Neuronal stem cell (in vitro differentiated cells): ENCODE measurements at regions not wholly inside any gene's neighbourhood (a gene's known extent, or its start where the extent isn't known, plus 50 kb on each side); places are given as distances from the start of the nearest gene placed in this dataset.
A peak's percentile ranks its signal among the peaks of the same experiment; 100 is the strongest.

Experiments used
- DNase-seq: peaks from one replicate; pipeline ENCODE4 v3.0.0-alpha.2; 2013; ENCODE audit warnings: low spot score
- H2AFZ ChIP-seq: one replicate; pipeline ENCODE4 v1.6.1; 2013; ENCODE audit warnings: mild to moderate bottlenecking, low read length, inconsistent platforms
- H2AK5ac ChIP-seq: 2 replicates; pipeline ENCODE4 v1.6.1; 2013; ENCODE audit warnings: low read depth, mild to moderate bottlenecking, inconsistent platforms, low read length, moderate library complexity, mixed read lengths
- H2BK120ac ChIP-seq: 2 replicates; pipeline ENCODE4 v1.6.1; 2013; ENCODE audit warnings: low read depth, mild to moderate bottlenecking, inconsistent platforms, low read length, moderate library complexity, mixed read lengths
- H2BK12ac ChIP-seq: one replicate; pipeline ENCODE4 v1.6.1; 2013; ENCODE audit warnings: low read length, inconsistent platforms
- H2BK15ac ChIP-seq: 2 replicates; pipeline ENCODE4 v1.6.1; 2013; ENCODE audit warnings: mild to moderate bottlenecking, low read length, inconsistent platforms, mixed read lengths
- H2BK5ac ChIP-seq: one replicate; pipeline ENCODE4 v1.6.1; 2013; ENCODE audit warnings: inconsistent platforms, mild to moderate bottlenecking, low read length, moderate library complexity
- H3K14ac ChIP-seq: one replicate; pipeline ENCODE4 v1.6.1; 2013; ENCODE audit warnings: low read length, inconsistent platforms
- H3K18ac ChIP-seq: 2 replicates; pipeline ENCODE4 v1.6.1; 2013; ENCODE audit warnings: low read length, inconsistent platforms
- H3K23ac ChIP-seq: 2 replicates; pipeline ENCODE4 v1.6.1; 2013; ENCODE audit warnings: low read depth, mild to moderate bottlenecking, mixed read lengths, low read length, inconsistent platforms; ENCODE audit not compliant: poor library complexity
- H3K27ac ChIP-seq: replicated peaks from 3 replicates; pipeline ENCODE4 v1.5.1; 2013; ENCODE audit warnings: low read length, inconsistent platforms
- H3K27me3 ChIP-seq, 3 experiments: 2 replicates each; pipeline ENCODE4 v1.6.1; 2013; ENCODE audit warnings: low read length in 3 of 3, mild to moderate bottlenecking in 2 of 3, inconsistent platforms in 1 of 3, low read depth in 1 of 3, mixed read lengths in 1 of 3, moderate library complexity in 1 of 3; ENCODE audit not compliant: control insufficient read depth in 3 of 3, insufficient read depth in 3 of 3
- H3K36me3 ChIP-seq, 2 donors: replicated peaks in 1 of 2; 2 replicates each; pipeline ENCODE4 v1.6.1; 2013; ENCODE audit warnings: low read length in 2 of 2; ENCODE audit not compliant: control insufficient read depth in 2 of 2, insufficient read depth in 2 of 2
- H3K4ac ChIP-seq: 2 replicates; pipeline ENCODE4 v1.6.1; 2013; ENCODE audit warnings: inconsistent platforms, mild to moderate bottlenecking, low read length, moderate library complexity
- H3K4me1 ChIP-seq, 2 donors: 1 replicate in 1 of 2; 2 replicates in 1 of 2; pipeline ENCODE4 v1.6.1; 2013; ENCODE audit warnings: low read length in 2 of 2, low read depth in 1 of 2; ENCODE audit not compliant: control insufficient read depth in 2 of 2, insufficient read depth in 1 of 2
- H3K4me2 ChIP-seq: one replicate; pipeline ENCODE4 v1.6.1; 2013; ENCODE audit warnings: mild to moderate bottlenecking, low read length, inconsistent platforms; ENCODE audit not compliant: insufficient read depth, poor library complexity, severe bottlenecking
- H3K4me3 ChIP-seq, 2 donors: 2 replicates each; pipeline ENCODE4 v1.5.1; 2013; ENCODE audit warnings: low read length in 2 of 2, mild to moderate bottlenecking in 2 of 2, inconsistent platforms in 1 of 2, moderate library complexity in 1 of 2
- H3K79me1 ChIP-seq: one replicate; pipeline ENCODE4 v1.6.1; 2013; ENCODE audit warnings: low read depth, mild to moderate bottlenecking, inconsistent platforms, low read length, moderate library complexity
- H3K9ac ChIP-seq: one replicate; pipeline ENCODE4 v1.6.1; 2013; ENCODE audit warnings: mild to moderate bottlenecking, low read depth, low read length, inconsistent platforms; ENCODE audit not compliant: poor library complexity
- H3K9me3 ChIP-seq, 2 donors: replicated peaks in 1 of 2; 2 replicates each; pipeline versions ENCODE3 to v1.6.1; 2013; ENCODE audit warnings: low read length in 2 of 2, mild to moderate bottlenecking in 2 of 2, inconsistent platforms in 1 of 2, low read depth in 1 of 2, mixed read lengths in 1 of 2, moderate library complexity in 1 of 2; ENCODE audit not compliant: control insufficient read depth in 2 of 2, insufficient read depth in 1 of 2
- H4K8ac ChIP-seq: one replicate; pipeline ENCODE4 v1.6.1; 2013; ENCODE audit warnings: low read depth, mild to moderate bottlenecking, inconsistent platforms, low read length, moderate library complexity
- H4K91ac ChIP-seq: one replicate; pipeline ENCODE4 v1.6.1; 2013; ENCODE audit warnings: low read length, low read depth, mild to moderate bottlenecking, inconsistent platforms; ENCODE audit not compliant: poor library complexity
- WGBS, 2 donors: extraction: QIAGEN DNeasy Blood & Tissue Kit; methylation state at CpG; one replicate each; pipeline ENCODE4 v1.1.7; 2013; ENCODE audit warnings: missing lambda C conversion rate in 2 of 2, mixed read lengths in 1 of 2; ENCODE audit not compliant: insufficient read length in 2 of 2, insufficient replicate concordance in 1 of 2; ENCODE audit errors: extremely low coverage in 2 of 2; 5-methylcytosine and 5-hydroxymethylcytosine counted together

DNA sequence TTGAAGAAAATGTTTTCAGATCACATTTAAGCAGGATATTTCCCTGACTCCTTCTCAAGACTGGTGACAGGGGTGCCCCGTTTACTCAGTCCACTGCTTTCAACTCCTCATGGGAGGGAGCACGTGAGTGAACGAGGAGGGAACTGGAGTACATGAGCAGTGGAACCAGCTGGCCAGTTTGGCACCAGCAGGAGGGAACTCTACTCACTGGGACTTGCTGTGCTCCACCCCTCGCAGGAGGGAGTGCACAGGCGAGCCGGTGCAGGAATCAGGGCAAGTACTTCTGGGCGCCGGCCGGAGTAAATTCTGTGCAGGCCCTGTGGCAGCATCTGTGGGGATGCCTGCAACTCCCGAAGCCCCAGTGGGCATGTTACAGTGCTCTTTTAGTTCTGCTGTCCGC, 1941.1 kb upstream of the C9orf72 start:
- Histone ChIP-seq H3K27me3 (no peaks in the 10 kb centered on the region), H3K4ac (no peak overlapping the region), H4K91ac (no peak overlapping the region), H2BK12ac (no peak overlapping the region), H2AFZ (peak overlapping the region; percentile 73), H3K79me1 (peaks cover 1% of the 10 kb centered on the region), H3K9me3 (peaks cover 0 to 2% of the 10 kb centered on the region in 2 donors), H3K27ac (no peak overlapping the region), H3K4me2 (no peak overlapping the region), H3K23ac (no peak overlapping the region), H2BK5ac (no peak overlapping the region), H3K14ac (no peak overlapping the region), H3K36me3 (no peaks in the 10 kb centered on the region), H3K18ac (peak overlapping the region; percentile 34), H2AK5ac (no peak overlapping the region), H2BK120ac (no peak overlapping the region), H3K4me1 (peaks cover 0 to 7% of the 10 kb centered on the region in 2 donors), H2BK15ac (no peak overlapping the region), H3K4me3 (no peak overlapping the region), H3K9ac (no peak overlapping the region), H4K8ac (no peak overlapping the region)
- no peak for DNase-seq
- WGBS, 2 donors: no CpG with 5 or more reads among the region's 11 CpGs

DNA sequence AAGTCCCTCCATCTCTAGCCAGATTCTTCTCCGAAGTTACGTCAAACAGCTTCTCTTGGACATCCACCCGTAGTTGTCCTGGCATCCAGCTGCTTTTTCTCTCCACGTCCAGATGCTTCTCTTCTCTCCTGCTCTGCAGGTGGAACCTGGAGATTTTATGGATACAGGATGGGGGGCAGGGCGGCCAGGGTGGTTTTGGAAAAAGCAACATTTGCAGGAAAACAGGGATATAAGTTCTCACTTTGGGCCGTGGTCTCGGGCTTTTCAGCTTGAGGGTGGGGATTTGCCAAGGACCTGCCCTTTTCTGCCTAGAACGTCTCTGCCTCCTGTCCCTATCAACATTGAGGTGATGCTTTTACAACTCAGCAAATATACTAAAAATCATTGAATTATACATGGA, 1941.6 kb upstream of the C9orf72 start:
- H3K23ac ChIP-seq: no peak overlapping the region
- peak overlapping the region; percentile 73 for H2AFZ ChIP-seq
- no peak for DNase-seq
- no peak overlapping the region for H3K14ac ChIP-seq
- H2BK5ac ChIP-seq: no peak overlapping the region
- no peak overlapping the region for H3K4me3 ChIP-seq
- H3K4me1 ChIP-seq: peaks cover 0 to 7% of the 10 kb centered on the region in 2 donors
- H3K9me3 ChIP-seq: no peaks in the 10 kb centered on the region
- H3K9ac ChIP-seq: no peak overlapping the region
- no peak overlapping the region for H3K4me2 ChIP-seq
- no peak overlapping the region for H2BK12ac ChIP-seq
- H3K27me3 ChIP-seq: no peaks in the 10 kb centered on the region
- H3K4ac ChIP-seq: no peak overlapping the region
- no peak overlapping the region for H4K8ac ChIP-seq
- H4K91ac ChIP-seq: no peak overlapping the region
- H3K36me3 ChIP-seq: no peaks in the 10 kb centered on the region
- H3K27ac ChIP-seq: no peak overlapping the region
- WGBS, 2 donors: no CpG with 5 or more reads among the region's 8 CpGs
- peaks cover 1% of the 10 kb centered on the region for H3K79me1 ChIP-seq
- H2BK15ac ChIP-seq: no peak overlapping the region
- no peak overlapping the region for H3K18ac ChIP-seq
- H2AK5ac ChIP-seq: no peak overlapping the region
- H2BK120ac ChIP-seq: no peak overlapping the region

DNA sequence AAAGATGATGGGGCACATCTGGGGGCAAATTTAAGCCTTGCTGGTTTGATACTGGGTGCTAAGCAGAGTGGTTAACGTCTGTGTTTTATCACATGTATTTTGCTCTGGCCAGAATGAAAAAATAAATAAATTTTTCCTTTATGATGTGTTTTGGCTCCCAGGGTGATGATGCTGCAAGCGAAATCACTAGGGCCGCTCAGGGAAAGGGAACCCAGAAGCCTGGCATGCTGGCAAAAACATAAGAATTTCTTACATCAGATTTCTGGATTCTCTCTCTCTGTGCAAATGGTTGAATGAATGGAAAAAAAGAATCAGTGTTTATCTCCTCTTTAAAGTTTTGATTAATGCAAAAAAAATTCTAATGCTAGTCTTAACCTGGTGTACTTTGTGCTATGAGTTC, 1975.2 kb upstream of the C9orf72 start:
- no peak overlapping the region for H3K4ac ChIP-seq
- no peak overlapping the region for H2BK12ac ChIP-seq
- no peak overlapping the region for H3K18ac ChIP-seq
- H2AFZ ChIP-seq: no peak overlapping the region
- H4K8ac ChIP-seq: no peak overlapping the region
- WGBS, 2 donors: no CpG with 5 or more reads among the region's 3 CpGs
- no peak overlapping the region for H4K91ac ChIP-seq
- H3K27ac ChIP-seq: no peak overlapping the region
- no peak overlapping the region for H2BK15ac ChIP-seq
- H3K23ac ChIP-seq: no peak overlapping the region
- H3K4me3 ChIP-seq: no peak overlapping the region
- no peak overlapping the region for H2BK120ac ChIP-seq
- no peaks in the 10 kb centered on the region for H3K9me3 ChIP-seq
- no peaks in the 10 kb centered on the region for H3K4me1 ChIP-seq
- no peak overlapping the region for H2AK5ac ChIP-seq
- DNase-seq: no peak
- no peak overlapping the region for H3K9ac ChIP-seq
- no peaks in the 10 kb centered on the region for H3K36me3 ChIP-seq
- no peak overlapping the region for H2BK5ac ChIP-seq
- no peak overlapping the region for H3K14ac ChIP-seq
- no peaks in the 10 kb centered on the region for H3K79me1 ChIP-seq
- no peak overlapping the region for H3K4me2 ChIP-seq
- H3K27me3 ChIP-seq: no peaks in the 10 kb centered on the region

DNA sequence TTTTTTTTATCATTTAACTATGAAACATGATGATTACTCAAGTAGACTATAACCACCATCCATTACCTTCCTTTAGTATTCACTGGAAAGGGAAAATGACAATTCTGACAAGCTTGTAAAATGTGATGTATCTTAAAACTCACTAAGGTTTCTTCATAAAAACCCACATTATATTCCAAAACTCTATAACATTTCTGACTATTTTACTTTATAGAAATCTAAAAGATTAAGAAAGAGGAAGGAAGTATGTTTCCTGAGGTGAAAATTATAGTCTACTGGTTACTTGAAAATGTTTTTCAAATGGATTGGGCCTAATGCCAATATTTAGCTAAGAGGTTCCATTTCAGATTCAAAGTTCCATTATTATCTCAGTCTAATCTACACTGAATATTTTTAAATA, 1982.2 kb upstream of the C9orf72 start:
- no peak overlapping the region for H3K27ac ChIP-seq
- no peaks in the 10 kb centered on the region for H3K4me1 ChIP-seq
- no peak overlapping the region for H3K14ac ChIP-seq
- no peak overlapping the region for H3K9ac ChIP-seq
- H2BK12ac ChIP-seq: no peak overlapping the region
- H4K91ac ChIP-seq: no peak overlapping the region
- H4K8ac ChIP-seq: no peak overlapping the region
- no peak overlapping the region for H2BK120ac ChIP-seq
- H2BK15ac ChIP-seq: no peak overlapping the region
- H2BK5ac ChIP-seq: no peak overlapping the region
- DNase-seq: no peak
- no peak overlapping the region for H3K4me3 ChIP-seq
- no peak overlapping the region for H3K23ac ChIP-seq
- H3K27me3 ChIP-seq: no peaks in the 10 kb centered on the region
- no peaks in the 10 kb centered on the region for H3K36me3 ChIP-seq
- H3K79me1 ChIP-seq: no peaks in the 10 kb centered on the region
- no peak overlapping the region for H3K4me2 ChIP-seq
- no peak overlapping the region for H2AK5ac ChIP-seq
- peaks cover 0 to 2% of the 10 kb centered on the region in 2 donors for H3K9me3 ChIP-seq
- no peak overlapping the region for H3K4ac ChIP-seq
- no peak overlapping the region for H2AFZ ChIP-seq
- H3K18ac ChIP-seq: no peak overlapping the region
